GM12872 (cell line): ENCODE measurements at regions not wholly inside any gene's neighbourhood (a gene's known extent, or its start where the extent isn't known, plus 50 kb on each side); places are given as distances from the start of the nearest gene placed in this dataset.

Source experiments
- CTCF ChIP-seq: IDR thresholded peaks from 3 replicates; pipeline ENCODE4 v1.5.1; 2011; ENCODE audit warnings: low read depth, mild to moderate bottlenecking, low read length, moderate library complexity; ENCODE audit not compliant: insufficient read depth

- TF ChIP-seq CTCF = no peak
These were observed 243.3 kb downstream of the LOXHD1 start for GRCh38 chr18:46413684-46414083.

GRCh38 chr18:46414863-46415262, 242.2 kb downstream of the LOXHD1 start:
- no peak for TF ChIP-seq CTCF

- no peak for TF ChIP-seq CTCF
These were observed 241.3 kb downstream of the LOXHD1 start for GRCh38 chr18:46415532-46416252.

- no peak for TF ChIP-seq CTCF
These were observed 240.0 kb downstream of the LOXHD1 start for GRCh38 chr18:46416706-46417638.

- TF ChIP-seq CTCF = no peak
These were observed 238.3 kb downstream of the LOXHD1 start for GRCh38 chr18:46418663-46419260.

- TF ChIP-seq CTCF = 0 out of 3 replicates have a peak, but pooled peaks have one; percentile 9
These were observed 237.5 kb downstream of the LOXHD1 start for GRCh38 chr18:46419391-46420141.
